Cerebellar nuclear complex (tissue), 1 donor: ENCODE measurements at regions not wholly inside any gene's neighbourhood (a gene's known extent, or its start where the extent isn't known, plus 50 kb on each side); places are given as distances from the start of the nearest gene placed in this dataset.

Source experiments
- DNase-seq, 2 experiments: peaks; one replicate each; lab custom pipeline; 2025; lab: John Stamatoyannopoulos, UW

GRCh38 chr5:4879693-4880303 lies 260.3 kb upstream of the ADAMTS16 start:
- peak; percentile 69 to 86 for DNase-seq

GRCh38 chr5:4880304-4880741 lies 259.8 kb upstream of the ADAMTS16 start:
- no peak for DNase-seq

- no peak for DNase-seq
Observed at GRCh38 chr5:4881366-4882002, 258.6 kb upstream of the ADAMTS16 start.

- no peak for DNase-seq
Observed at GRCh38 chr5:4882186-4882585, 257.9 kb upstream of the ADAMTS16 start.

GRCh38 chr5:4883360-4883759 lies 256.8 kb upstream of the ADAMTS16 start:
- no peak for DNase-seq

GRCh38 chr5:4893063-4893744 lies 246.9 kb upstream of the ADAMTS16 start:
- DNase-seq = no peak

- DNase-seq = no peak
Observed at GRCh38 chr5:4896328-4896727, 243.8 kb upstream of the ADAMTS16 start.

- peak in 1 of 2 experiments; percentile 26 for DNase-seq
Observed at GRCh38 chr5:4901305-4901811, 238.8 kb upstream of the ADAMTS16 start.

GRCh38 chr5:4901924-4902323 lies 238.2 kb upstream of the ADAMTS16 start:
- DNase-seq = no peak

GRCh38 chr5:4905674-4906520 lies 234.2 kb upstream of the ADAMTS16 start:
- DNase-seq = peak; percentile 56 to 83

GRCh38 chr5:4906786-4907185 lies 233.3 kb upstream of the ADAMTS16 start:
- peak; percentile 13 to 86 for DNase-seq

GRCh38 chr5:4907571-4907970 lies 232.6 kb upstream of the ADAMTS16 start:
- peak in 1 of 2 experiments; percentile 32 for DNase-seq

- no peak for DNase-seq
Observed at GRCh38 chr5:4909086-4909485, 231.0 kb upstream of the ADAMTS16 start.

GRCh38 chr5:4911646-4912403 lies 228.3 kb upstream of the ADAMTS16 start:
- DNase-seq = no peak

- DNase-seq = no peak
Observed at GRCh38 chr5:4921929-4922328, 218.2 kb upstream of the ADAMTS16 start.

- no peak for DNase-seq
Observed at GRCh38 chr5:4924577-4924976, 215.6 kb upstream of the ADAMTS16 start.

GRCh38 chr5:4927097-4927496 lies 213.0 kb upstream of the ADAMTS16 start:
- no peak for DNase-seq

- DNase-seq = no peak
Observed at GRCh38 chr5:4928409-4928808, 211.7 kb upstream of the ADAMTS16 start.

- no peak for DNase-seq
Observed at GRCh38 chr5:4929092-4929655, 211.0 kb upstream of the ADAMTS16 start.

- no peak for DNase-seq
Observed at GRCh38 chr5:4939042-4939781, 200.9 kb upstream of the ADAMTS16 start.
